Adipocyte (in vitro differentiated cells): ENCODE measurements at regions not wholly inside any gene's neighbourhood (a gene's known extent, or its start where the extent isn't known, plus 50 kb on each side); places are given as distances from the start of the nearest gene placed in this dataset.
"Not testable (repeated sequence)": the region's sequence is repeated elsewhere in the genome, so short reads cannot be mapped to it uniquely, and the experiment has no call there.

ENCODE experiments used
- DNase-seq: peaks from one replicate; pipeline ENCODE4 v3.0.0-alpha.2; 2015; ENCODE audit warnings: low read depth
- H3K27me3 ChIP-seq: replicated peaks from 2 replicates; pipeline ENCODE4 v1.7.0; 2013; ENCODE audit warnings: mild to moderate bottlenecking, low read length, moderate library complexity; ENCODE audit not compliant: control insufficient read depth, insufficient read depth
- H3K36me3 ChIP-seq: 2 replicates; pipeline ENCODE4 v1.7.0; 2013; ENCODE audit warnings: low read length, mild to moderate bottlenecking, moderate library complexity; ENCODE audit not compliant: control insufficient read depth, insufficient read depth, severe bottlenecking
- H3K4me1 ChIP-seq: 2 replicates; pipeline ENCODE4 v1.7.0; 2013; ENCODE audit warnings: mild to moderate bottlenecking, low read length, moderate library complexity; ENCODE audit not compliant: control insufficient read depth, insufficient read depth
- H3K4me3 ChIP-seq: 2 replicates; pipeline ENCODE4 v1.7.0; 2013; ENCODE audit warnings: mild to moderate bottlenecking, low read length, moderate library complexity
- H3K9ac ChIP-seq: 2 replicates; pipeline ENCODE4 v1.7.0; 2013; ENCODE audit warnings: mild to moderate bottlenecking, low read length, moderate library complexity
- H3K9me3 ChIP-seq: 2 replicates; pipeline ENCODE4 v1.7.0; 2013; ENCODE audit warnings: mild to moderate bottlenecking, low read length, moderate library complexity; ENCODE audit not compliant: control insufficient read depth

DNA sequence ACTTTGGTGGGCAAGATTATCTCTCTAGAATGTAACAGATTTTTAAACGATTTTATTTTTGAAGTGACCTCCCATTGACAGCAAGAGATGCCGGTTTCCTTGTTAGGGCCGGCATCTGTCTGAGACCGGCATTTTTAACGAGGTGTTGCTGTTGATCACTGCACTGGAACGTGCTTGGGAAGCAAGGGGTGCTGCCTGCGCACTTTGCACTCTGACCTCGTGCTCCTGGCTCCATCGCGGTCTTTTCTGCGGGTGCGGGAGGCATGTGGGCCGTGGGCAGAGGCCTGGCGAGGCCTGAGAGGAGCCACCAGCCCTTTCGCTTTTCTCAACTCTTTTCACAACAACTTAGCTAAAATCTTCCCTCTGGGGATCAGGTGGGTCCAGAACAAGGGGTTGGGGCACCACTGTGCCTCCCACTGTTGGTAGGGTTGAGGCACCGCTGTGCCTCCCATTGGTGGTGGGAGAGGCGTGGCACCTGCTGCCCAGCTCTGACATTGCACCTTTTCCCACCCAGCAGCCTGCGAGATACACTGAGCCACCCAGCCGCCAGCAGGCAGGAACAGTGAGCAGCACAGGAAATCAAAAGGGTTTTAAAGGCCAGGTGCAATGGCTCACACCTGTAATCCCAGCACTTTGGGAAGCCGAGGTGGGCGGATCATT, 209.5 kb downstream of the LAT start:
- H3K9me3 ChIP-seq, DNase-seq, H3K4me1 ChIP-seq, H3K9ac ChIP-seq, H3K27me3 ChIP-seq, H3K4me3 ChIP-seq, H3K36me3 ChIP-seq: not testable (repeated sequence)

DNA sequence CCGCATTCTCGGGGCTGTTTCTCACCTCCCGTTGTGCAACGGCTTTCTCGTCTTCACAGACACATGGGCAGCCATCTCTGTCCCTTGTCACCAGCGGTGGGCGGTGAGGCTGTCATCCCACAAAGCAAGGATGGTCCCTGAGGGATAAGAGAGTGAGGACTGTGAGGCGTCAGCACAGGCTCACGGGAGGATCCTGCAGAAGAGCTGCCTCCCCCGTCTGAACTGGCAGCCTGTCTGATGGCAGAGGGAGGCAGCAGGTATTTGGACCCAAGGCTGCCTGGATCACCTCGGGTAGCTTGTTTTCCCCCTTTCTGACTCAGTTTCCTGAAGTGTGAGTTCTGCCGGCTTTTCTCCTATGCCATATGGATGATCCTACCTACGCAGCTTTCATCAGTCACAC, 208.8 kb downstream of the LAT start:
- not testable (repeated sequence) for H3K4me3 ChIP-seq, H3K4me1 ChIP-seq, DNase-seq

DNA sequence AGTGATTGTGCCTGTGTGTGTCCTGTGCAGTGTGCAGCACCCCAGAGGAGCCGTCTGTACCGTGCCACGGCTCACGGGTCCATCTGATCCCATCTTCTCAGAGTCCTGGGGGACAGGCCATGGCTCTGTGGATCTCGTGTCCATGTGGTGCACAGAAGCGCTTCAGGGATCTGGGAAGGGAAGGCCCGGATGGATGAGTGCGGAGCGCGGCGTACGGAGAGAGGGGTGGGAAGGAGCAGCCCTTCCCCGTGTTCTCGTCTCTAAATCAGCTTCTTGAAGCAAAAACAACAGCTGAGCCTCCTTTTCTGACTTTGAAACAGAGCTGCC, 208.4 kb downstream of the LAT start:
- not testable (repeated sequence) for H3K9ac ChIP-seq

More for the DNA sequence above, 208.8 kb downstream of the LAT start:
- not testable (repeated sequence) for H3K9ac ChIP-seq, H3K9me3 ChIP-seq, H3K36me3 ChIP-seq, H3K27me3 ChIP-seq

DNA sequence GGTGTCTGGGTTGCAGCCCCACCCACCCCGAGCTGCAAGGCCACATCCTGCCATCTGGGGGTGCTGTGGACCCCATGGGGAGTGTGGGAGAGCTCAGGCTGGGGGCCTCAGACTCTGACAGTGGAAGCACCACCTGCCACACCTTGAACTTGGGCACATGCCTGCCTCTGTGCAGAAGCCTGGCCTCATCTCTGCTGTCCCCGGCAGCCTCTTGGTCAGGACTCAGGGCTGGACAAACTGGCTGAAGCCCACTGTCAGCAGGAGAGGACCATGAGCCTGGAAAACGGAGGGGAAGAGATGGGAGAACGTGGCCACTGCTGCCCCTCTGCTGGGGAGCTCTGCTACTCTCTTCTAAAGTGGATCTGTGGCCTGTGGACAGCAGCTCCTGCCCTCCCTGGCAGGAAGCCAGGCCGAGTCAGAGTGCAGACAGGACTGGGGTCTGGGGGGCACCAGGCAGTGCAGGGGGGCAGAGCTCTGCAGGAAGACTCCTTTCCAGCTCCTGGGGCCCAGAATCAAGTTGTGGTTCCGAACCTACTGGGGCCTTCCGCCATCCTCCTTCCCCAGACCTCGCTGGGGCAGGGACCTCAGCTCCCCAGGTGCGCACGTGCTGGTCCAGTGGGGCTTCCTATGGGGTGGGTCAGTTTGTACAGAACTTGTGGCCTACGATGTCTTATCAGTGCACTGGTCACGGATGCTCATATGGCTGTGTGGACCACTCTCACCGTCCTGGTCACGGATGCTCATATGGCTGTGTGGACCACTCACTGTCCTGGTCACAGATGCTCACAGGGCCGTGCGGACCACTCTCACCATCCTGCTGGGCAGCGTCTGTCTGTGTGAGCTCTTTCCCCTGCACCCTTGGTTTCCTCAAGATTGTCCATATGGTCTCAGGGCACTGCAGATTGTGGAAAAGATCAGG, 207.7 kb downstream of the LAT start:
- no peak for DNase-seq
- no peaks in the 10 kb centered on the region for H3K27me3 ChIP-seq
- no peaks in the 10 kb centered on the region for H3K9me3 ChIP-seq

More for the DNA sequence above, 208.4 kb downstream of the LAT start:
- H3K4me3 ChIP-seq, H3K4me1 ChIP-seq, DNase-seq, H3K27me3 ChIP-seq, H3K9me3 ChIP-seq, H3K36me3 ChIP-seq: not testable (repeated sequence)

DNA sequence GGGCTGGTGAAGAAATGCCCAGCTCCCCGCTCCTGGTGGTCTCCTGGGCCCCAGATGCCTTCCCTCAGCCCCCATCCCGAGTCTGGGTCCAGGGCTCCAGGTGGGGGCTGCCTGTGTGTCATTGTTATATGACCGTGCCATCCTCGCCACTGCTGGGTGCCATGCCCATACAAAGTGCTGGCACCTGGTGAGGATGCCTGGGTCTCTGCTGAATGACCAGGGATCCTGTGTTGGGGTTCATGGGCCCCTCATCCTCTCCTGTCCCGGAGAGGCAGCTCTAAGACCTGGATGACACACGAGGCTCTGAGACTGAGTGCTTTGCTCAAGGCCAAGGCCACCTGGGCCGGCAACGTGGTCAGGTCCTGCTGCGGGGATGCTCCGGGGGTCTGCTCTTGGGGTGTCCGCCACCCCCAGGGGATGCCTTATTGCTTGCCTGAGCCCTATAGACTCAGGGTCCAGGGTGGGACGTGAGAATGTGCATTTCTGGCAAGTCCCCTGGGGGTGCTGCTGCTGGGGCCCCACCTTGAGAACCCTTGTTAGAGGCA, 206.9 kb downstream of the LAT start:
- not testable (repeated sequence) for DNase-seq, H3K9ac ChIP-seq, H3K36me3 ChIP-seq, H3K9me3 ChIP-seq, H3K27me3 ChIP-seq, H3K4me1 ChIP-seq, H3K4me3 ChIP-seq

More for the DNA sequence above, 207.7 kb downstream of the LAT start:
- Histone ChIP-seq H3K4me3 (no peak overlapping the region), H3K4me1 (no peaks in the 10 kb centered on the region), H3K9ac (no peak overlapping the region), H3K36me3 (no peaks in the 10 kb centered on the region)

DNA sequence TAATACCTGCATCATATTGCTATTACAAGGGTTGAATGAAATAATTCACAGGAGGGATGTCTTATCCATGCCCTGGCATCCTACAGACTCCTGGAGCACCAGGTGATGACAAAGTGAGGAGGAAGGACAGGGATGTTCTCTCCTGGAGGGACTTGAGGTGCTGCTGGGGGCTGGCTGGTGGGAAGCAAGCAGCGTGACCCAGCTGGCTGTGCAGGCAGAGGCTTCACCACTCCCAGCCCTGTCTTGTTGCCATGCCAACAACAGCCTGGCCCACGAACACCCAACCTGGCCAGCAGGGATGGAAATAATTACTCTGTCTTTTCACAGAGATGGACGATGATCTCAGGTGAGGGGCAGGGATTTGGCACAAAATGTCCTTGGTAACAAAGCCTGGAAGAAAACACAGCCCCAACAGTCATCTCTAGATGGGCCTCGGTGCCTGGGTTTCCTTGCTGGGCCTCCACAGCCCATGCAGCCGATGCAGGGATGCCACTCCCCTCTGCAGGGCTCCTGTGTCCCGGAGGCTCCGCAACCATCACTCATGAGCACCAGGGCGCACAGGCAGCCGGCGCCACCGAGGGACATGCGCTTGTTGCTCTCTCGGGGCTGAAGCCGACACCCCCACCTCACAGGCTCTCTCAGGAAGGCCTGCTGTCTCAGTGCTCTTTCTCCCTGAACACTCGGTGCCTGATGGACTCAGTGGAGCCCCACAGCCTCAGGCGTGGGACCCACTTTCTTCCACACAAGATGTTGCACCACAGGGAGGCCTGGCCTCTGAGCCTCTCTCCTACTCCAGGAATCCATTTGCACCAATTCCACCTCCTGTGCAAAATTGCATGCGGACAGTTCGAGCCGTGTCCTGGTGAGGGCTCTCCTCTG, 205.9 kb downstream of the LAT start:
- not testable (repeated sequence) for H3K9ac ChIP-seq, H3K27me3 ChIP-seq, H3K9me3 ChIP-seq, H3K36me3 ChIP-seq, DNase-seq, H3K4me3 ChIP-seq, H3K4me1 ChIP-seq

DNA sequence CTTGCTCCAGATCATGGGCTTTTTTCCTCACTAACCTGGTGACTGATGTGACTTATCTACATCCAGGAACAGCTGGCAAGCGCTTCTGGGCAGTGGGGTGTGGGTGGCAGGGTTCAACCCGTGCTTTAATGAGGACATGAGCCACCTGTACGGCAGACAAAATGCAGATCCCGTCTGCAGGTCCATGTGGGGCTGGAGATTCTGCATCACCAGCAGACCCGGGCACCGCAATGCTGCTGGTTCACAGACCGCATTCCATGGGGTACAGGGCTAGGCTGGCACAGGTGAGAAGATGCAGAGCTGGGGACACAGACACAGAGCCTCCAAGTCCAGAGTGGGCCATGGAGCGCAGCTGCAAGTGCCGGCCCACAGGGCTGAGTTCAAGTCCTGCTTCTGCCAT, 204.0 kb downstream of the LAT start:
- not testable (repeated sequence) for H3K4me1 ChIP-seq, H3K4me3 ChIP-seq, H3K9ac ChIP-seq, H3K36me3 ChIP-seq, H3K27me3 ChIP-seq, H3K9me3 ChIP-seq, DNase-seq

DNA sequence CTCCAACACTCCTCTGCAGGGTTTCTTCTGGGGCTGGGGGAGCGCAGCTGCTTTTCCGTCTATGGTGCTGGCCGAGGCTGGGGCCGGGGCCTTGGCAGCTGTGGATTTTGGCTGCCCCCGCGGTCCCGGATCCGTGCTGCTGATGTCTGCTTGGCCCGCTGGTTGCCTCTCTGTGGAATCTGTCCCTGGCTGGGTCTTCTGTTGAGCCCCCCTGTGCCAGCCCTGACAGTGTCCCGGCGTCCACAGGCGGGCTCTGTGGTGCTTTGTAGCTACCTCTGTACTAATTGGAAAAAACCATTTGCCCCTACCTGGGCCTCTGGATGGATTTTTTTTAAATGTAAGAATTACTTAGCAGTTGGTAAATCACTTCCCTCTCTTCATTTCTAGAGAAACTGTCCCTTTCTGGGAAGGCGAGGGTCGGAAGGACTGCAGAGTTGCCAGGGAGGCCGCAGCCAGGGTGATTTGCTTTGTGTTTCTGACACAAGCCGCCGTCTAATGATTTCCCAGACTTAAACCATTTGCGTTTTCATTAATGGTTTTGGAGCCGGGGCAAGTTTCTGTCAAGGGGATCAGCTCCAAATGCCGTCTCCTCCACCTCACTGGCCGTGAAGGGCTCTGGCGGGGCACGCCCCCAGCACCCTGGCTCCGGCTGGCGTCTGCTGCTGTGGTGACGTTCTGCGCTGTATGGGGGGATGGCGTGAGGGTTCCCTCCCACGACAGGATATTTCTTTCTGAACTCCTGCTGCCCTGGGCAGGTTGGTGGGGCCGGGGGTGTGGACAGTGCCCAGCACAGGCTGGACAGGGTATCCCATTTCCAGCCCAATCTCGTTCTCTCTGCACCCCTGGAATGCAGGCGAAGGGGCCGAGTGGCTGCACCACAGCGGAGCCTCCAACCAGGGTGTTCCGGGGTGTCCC, 201.7 kb downstream of the LAT start:
- not testable (repeated sequence) for H3K4me3 ChIP-seq, H3K36me3 ChIP-seq, H3K9ac ChIP-seq, H3K27me3 ChIP-seq, H3K9me3 ChIP-seq, DNase-seq, H3K4me1 ChIP-seq

DNA sequence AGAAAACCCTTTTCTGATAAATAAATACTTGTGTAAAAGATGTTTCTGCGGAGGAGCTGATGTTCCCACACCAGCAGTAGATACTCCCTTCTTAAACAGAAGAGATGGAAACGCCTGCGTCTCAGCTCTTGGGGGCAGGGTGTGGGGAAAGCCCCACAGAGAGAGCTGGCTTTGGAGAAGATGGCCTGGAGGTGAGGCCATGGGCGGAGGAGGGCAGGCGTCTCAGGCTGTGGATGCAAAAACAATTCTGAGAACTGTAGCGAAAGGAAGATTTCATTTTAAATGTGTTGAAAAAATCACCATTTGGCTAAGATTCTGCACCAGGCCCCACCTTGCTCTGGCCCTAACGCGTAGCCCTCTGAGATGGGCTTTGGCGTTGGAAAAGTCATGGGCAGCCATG, 201.0 kb downstream of the LAT start:
- H3K4me1 ChIP-seq, DNase-seq, H3K9me3 ChIP-seq, H3K27me3 ChIP-seq, H3K9ac ChIP-seq, H3K4me3 ChIP-seq, H3K36me3 ChIP-seq: not testable (repeated sequence)

DNA sequence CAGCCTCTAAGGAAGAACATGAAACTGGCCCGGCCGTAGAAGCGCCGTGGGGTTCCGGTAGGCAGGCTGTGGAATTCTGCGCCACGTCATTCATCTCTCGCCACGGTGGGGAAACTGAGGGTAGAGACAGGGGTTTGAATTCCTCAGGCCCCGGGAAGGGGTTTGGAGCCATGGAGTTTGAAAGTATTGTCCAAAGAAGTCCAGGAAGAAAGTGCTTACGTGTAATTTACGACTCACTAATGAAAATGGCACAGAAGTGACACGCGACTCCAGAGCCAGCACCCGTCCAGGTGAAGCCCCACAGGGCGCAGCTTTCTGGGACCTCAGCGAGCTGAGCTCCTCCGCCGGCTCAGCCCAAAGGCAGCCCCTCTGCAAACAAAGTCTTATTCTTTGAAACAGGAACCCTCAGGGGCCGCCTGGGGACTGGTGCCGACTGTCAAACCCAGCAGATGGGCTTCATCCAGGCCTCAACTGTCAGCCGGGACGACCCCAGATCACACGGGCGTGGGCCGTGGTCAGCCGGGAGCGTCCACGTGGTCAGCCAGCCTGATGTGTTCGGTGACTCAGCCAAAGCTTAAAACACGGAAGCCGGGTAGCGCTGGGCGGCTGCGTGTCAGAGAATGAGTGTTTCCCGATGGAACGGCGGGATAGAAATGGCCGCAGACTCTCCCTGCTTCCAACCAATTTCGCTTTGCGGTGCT, 200.0 kb downstream of the LAT start:
- peak overlapping the region; percentile 29 for H3K9ac ChIP-seq
- H3K27me3 ChIP-seq, H3K9me3 ChIP-seq, H3K36me3 ChIP-seq, H3K4me1 ChIP-seq, H3K4me3 ChIP-seq, DNase-seq: not testable (repeated sequence)
